ENCODE measurements at regions not wholly inside any gene's neighbourhood (a gene's known extent, or its start where the extent isn't known, plus 50 kb on each side); places are given as distances from the start of the nearest gene placed in this dataset.
"Not testable (repeated sequence)": the region's sequence is repeated elsewhere in the genome, so short reads cannot be mapped to it uniquely, and the experiment has no call there.

DNA sequence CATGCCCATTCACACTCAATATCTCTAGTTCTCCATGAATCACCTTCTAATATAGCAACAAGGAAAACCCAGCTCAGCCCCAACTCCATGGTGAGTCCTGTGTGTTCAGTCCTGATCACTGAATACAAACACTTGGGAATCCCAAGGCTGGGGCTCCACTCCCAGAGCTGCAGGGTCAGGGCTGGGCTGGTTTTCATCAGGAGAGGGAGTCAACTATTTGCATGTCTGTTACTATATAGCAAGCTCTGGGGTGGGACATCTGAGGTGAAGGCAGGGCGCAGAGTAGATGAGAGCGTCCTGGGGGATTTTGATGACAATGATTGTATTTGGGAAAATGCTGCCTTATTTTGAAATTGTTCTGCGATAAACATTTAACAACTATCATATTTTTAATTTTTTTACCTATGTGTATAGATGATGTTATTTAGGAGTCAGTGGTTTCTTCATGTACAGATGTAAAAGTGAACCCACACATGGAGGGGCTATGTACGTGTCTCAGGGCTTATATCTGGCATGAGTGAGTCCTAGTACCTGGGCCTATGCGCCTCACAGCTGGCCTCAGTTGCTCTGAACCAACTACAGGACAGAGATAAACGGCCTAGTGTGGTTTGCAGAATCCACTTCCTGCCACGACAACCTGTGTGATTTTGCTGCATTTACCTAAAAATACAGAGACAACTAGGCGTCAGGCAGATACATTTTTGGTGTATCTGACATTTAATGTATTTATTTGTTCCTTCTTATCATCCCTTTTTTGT is 603.7 kb downstream of the TMEM121 start:
- TF ChIP-seq, protein P1, sequence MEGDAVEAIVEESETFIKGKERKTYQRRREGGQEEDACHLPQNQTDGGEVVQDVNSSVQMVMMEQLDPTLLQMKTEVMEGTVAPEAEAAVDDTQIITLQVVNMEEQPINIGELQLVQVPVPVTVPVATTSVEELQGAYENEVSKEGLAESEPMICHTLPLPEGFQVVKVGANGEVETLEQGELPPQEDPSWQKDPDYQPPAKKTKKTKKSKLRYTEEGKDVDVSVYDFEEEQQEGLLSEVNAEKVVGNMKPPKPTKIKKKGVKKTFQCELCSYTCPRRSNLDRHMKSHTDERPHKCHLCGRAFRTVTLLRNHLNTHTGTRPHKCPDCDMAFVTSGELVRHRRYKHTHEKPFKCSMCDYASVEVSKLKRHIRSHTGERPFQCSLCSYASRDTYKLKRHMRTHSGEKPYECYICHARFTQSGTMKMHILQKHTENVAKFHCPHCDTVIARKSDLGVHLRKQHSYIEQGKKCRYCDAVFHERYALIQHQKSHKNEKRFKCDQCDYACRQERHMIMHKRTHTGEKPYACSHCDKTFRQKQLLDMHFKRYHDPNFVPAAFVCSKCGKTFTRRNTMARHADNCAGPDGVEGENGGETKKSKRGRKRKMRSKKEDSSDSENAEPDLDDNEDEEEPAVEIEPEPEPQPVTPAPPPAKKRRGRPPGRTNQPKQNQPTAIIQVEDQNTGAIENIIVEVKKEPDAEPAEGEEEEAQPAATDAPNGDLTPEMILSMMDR (IDR thresholded peaks at IDR 0.05; ENCODE audit: extremely low read depth in 1 of 2, insufficient read depth in 1 of 2, low read depth in 1 of 2, low read length in 2 of 2): not testable (repeated sequence)
- TF ChIP-seq MYC (IDR thresholded peaks at IDR 0.05; ENCODE audit: low read depth, low read length): not testable (repeated sequence)

All from endothelial cell of umbilical vein (primary cell).